Prostate gland (tissue), 2 donors: ENCODE measurements at regions not wholly inside any gene's neighbourhood (a gene's known extent, or its start where the extent isn't known, plus 50 kb on each side); places are given as distances from the start of the nearest gene placed in this dataset.

ENCODE experiments used
- CTCF ChIP-seq, 4 experiments: fragments of 200-600 bp in 2 of 4; fragments of 450-650 bp in 2 of 4; sonication (generic) in 2 of 4; IDR thresholded peaks; 1 replicate in 3 of 4; 2 replicates in 1 of 4; pipeline ENCODE4 v1.5.1; 2016 to 2019; ENCODE audit warnings: antibody characterized with exemption in 4 of 4, mild to moderate bottlenecking in 2 of 4, moderate library complexity in 2 of 4
- POLR2AphosphoS5 ChIP-seq: sonication (generic); formaldehyde crosslinking; IDR thresholded peaks from one replicate; pipeline ENCODE4 v1.6.1; 2017; ENCODE audit warnings: antibody characterized with exemption

- TF ChIP-seq POLR2AphosphoS5 (no peak), CTCF (IDR thresholded peaks at IDR 0.05) (no peak)
Measured at GRCh38 chr6:144551339-144551738, 266.2 kb downstream of the UTRN start.
